ENCODE measurements at regions not wholly inside any gene's neighbourhood (a gene's known extent, or its start where the extent isn't known, plus 50 kb on each side); places are given as distances from the start of the nearest gene placed in this dataset.

- intact Hi-C loops (cut with DNase I) = no loop called here
- Histone ChIP-seq H3K27me3 (no peaks in the 10 kb centered on the region), H3K9me3 (no peaks in the 10 kb centered on the region), H3K27ac (no peak overlapping the region), H3K4me1 (no peaks in the 10 kb centered on the region), H3K4me3 (no peak overlapping the region), H3K36me3 (no peaks in the 10 kb centered on the region)
- DNase-seq (ENCODE audit: low spot score in 2 of 2) = no peak
- no peak for TF ChIP-seq CTCF (IDR thresholded peaks at IDR 0.05)
Measured at GRCh38 chr10:113458944-113459343, 93.9 kb upstream of the HABP2 start.

- Histone ChIP-seq H3K4me3 (no peak overlapping the region), H3K27me3 (no peaks in the 10 kb centered on the region), H3K9me3 (no peaks in the 10 kb centered on the region), H3K27ac (no peak overlapping the region), H3K4me1 (no peaks in the 10 kb centered on the region), H3K36me3 (no peaks in the 10 kb centered on the region)
- intact Hi-C loops (cut with DNase I) = loop anchor here (5.0 to 10.0 kb wide), 2 partner anchors 38 to 705 kb away; no protein-coding TSS in a partner anchor
- no peak for DNase-seq (ENCODE audit: low spot score in 2 of 2)
- no peak for TF ChIP-seq CTCF (IDR thresholded peaks at IDR 0.05)
Measured at GRCh38 chr10:113459626-113460280, 93.1 kb upstream of the HABP2 start.

GRCh38 chr10:113463083-113463482 is 89.8 kb upstream of the HABP2 start:
- DNase-seq (ENCODE audit: low spot score in 2 of 2) = no peak
- no peak for TF ChIP-seq CTCF (IDR thresholded peaks at IDR 0.05)
- H3K4me1 ChIP-seq = no peaks in the 10 kb centered on the region

GRCh38 chr10:113463777-113464176 is 89.1 kb upstream of the HABP2 start:
- DNase-seq (ENCODE audit: low spot score in 2 of 2) = no peak
- TF ChIP-seq CTCF (IDR thresholded peaks at IDR 0.05) = no peak
- Histone ChIP-seq H3K36me3 (no peaks in the 10 kb centered on the region), H3K4me3 (no peak overlapping the region), H3K4me1 (no peaks in the 10 kb centered on the region), H3K27me3 (no peaks in the 10 kb centered on the region), H3K27ac (no peak overlapping the region), H3K9me3 (no peaks in the 10 kb centered on the region)
- intact Hi-C loops (cut with DNase I) = loop anchor here (5.0 to 10.0 kb wide), 2 partner anchors 34 to 701 kb away; no protein-coding TSS in a partner anchor

More at GRCh38 chr10:113463083-113463482, 89.8 kb upstream of the HABP2 start:
- no peaks in the 10 kb centered on the region for H3K27me3 ChIP-seq
- no peak overlapping the region for H3K4me3 ChIP-seq
- H3K9me3 ChIP-seq = no peaks in the 10 kb centered on the region
- no peaks in the 10 kb centered on the region for H3K36me3 ChIP-seq
- intact Hi-C loops (cut with DNase I) = loop anchor here (5.0 to 10.0 kb wide), 2 partner anchors 34 to 702 kb away; no protein-coding TSS in a partner anchor
- H3K27ac ChIP-seq = no peak overlapping the region

- Histone ChIP-seq H3K36me3 (no peaks in the 10 kb centered on the region), H3K9me3 (no peaks in the 10 kb centered on the region), H3K27me3 (no peaks in the 10 kb centered on the region), H3K4me3 (no peak overlapping the region), H3K4me1 (peaks cover 3 to 16% of the 10 kb centered on the region in 2 donors), H3K27ac (no peak overlapping the region)
- TF ChIP-seq CTCF (IDR thresholded peaks at IDR 0.05) = no peak
- no peak for DNase-seq (ENCODE audit: low spot score in 2 of 2)
- intact Hi-C loops (cut with DNase I) = loop anchor here (10.0 kb wide), 2 partner anchors 695 to 1165 kb away; no protein-coding TSS in a partner anchor
Measured at GRCh38 chr10:113469796-113470195, 83.1 kb upstream of the HABP2 start.
